Prostate gland (tissue), 2 donors: ENCODE measurements at regions not wholly inside any gene's neighbourhood (a gene's known extent, or its start where the extent isn't known, plus 50 kb on each side); places are given as distances from the start of the nearest gene placed in this dataset.

ENCODE experiments used
- CTCF ChIP-seq, 4 experiments: fragments of 200-600 bp in 2 of 4; fragments of 450-650 bp in 2 of 4; sonication (generic) in 2 of 4; IDR thresholded peaks; 1 replicate in 3 of 4; 2 replicates in 1 of 4; pipeline ENCODE4 v1.5.1; 2016 to 2019; ENCODE audit warnings: antibody characterized with exemption in 4 of 4, mild to moderate bottlenecking in 2 of 4, moderate library complexity in 2 of 4
- POLR2A ChIP-seq: fragments of 450-650 bp; IDR thresholded peaks from one replicate; pipeline ENCODE4 v1.6.1; 2016; ENCODE audit warnings: antibody characterized with exemption, mild to moderate bottlenecking

- TF ChIP-seq POLR2A, result no peak
- no peak for TF ChIP-seq CTCF (IDR thresholded peaks at IDR 0.05)
Measured at GRCh38 chr20:58113716-58114115, 114.7 kb downstream of the ANKRD60 start.
